Chondrocyte (in vitro differentiated cells): ENCODE measurements at regions not wholly inside any gene's neighbourhood (a gene's known extent, or its start where the extent isn't known, plus 50 kb on each side); places are given as distances from the start of the nearest gene placed in this dataset.
"Not testable (repeated sequence)": the region's sequence is repeated elsewhere in the genome, so short reads cannot be mapped to it uniquely, and the experiment has no call there.

Experiments used
- DNase-seq: peaks from one replicate; pipeline ENCODE4 v3.0.0; 2021; ENCODE audit warnings: mixed read lengths, low spot score
- H3K27ac Mint-ChIP-seq: one replicate; pipeline ENCODE4 v1.8.0; 2021; ENCODE audit warnings: mild to moderate bottlenecking, moderate library complexity, mixed read lengths; ENCODE audit not compliant: unreplicated experiment
- H3K27me3 Mint-ChIP-seq: 2 replicates; pipeline ENCODE4 v1.8.0; 2021; ENCODE audit warnings: low read depth, mixed read lengths
- H3K36me3 Mint-ChIP-seq: 2 replicates; pipeline ENCODE4 v1.8.0; 2021; ENCODE audit warnings: low read depth, mixed read lengths
- H3K4me1 Mint-ChIP-seq: 2 replicates; pipeline ENCODE4 v1.8.0; 2021; ENCODE audit warnings: low read depth, mild to moderate bottlenecking, mixed read lengths
- H3K4me3 Mint-ChIP-seq: one replicate; pipeline ENCODE4 v1.8.0; 2021; ENCODE audit warnings: mild to moderate bottlenecking, moderate library complexity, mixed read lengths; ENCODE audit not compliant: unreplicated experiment
- H3K9me3 Mint-ChIP-seq: 2 replicates; pipeline ENCODE4 v1.8.0; 2021; ENCODE audit warnings: low read depth, mixed read lengths
- CTCF ChIP-seq: fragments of 200-600 bp; sonication (generic); IDR thresholded peaks from 2 replicates; pipeline ENCODE4 v1.5.0; 2021; ENCODE audit warnings: antibody characterized with exemption, mild to moderate bottlenecking, moderate library complexity

- Mint-ChIP-seq H3K27ac (no peak overlapping the region), H3K36me3 (peaks cover 2% of the 10 kb centered on the region), H3K4me1 (no peaks in the 10 kb centered on the region), H3K9me3 (peaks cover 16% of the 10 kb centered on the region), H3K4me3 (no peak overlapping the region), H3K27me3 (no peaks in the 10 kb centered on the region)
- no peak for TF ChIP-seq CTCF
- no peak for DNase-seq
Measured at GRCh38 chr2:92072461-92073035, 2798.7 kb upstream of the TEKT4 start.

- Mint-ChIP-seq H3K9me3 (peaks cover 17% of the 10 kb centered on the region), H3K27ac (no peak overlapping the region), H3K27me3 (no peaks in the 10 kb centered on the region), H3K4me1 (no peaks in the 10 kb centered on the region), H3K36me3 (peaks cover 2% of the 10 kb centered on the region), H3K4me3 (no peak overlapping the region)
- peak; percentile 58 for DNase-seq
- TF ChIP-seq CTCF: no peak
Measured at GRCh38 chr2:92073036-92073814, 2798.0 kb upstream of the TEKT4 start.

GRCh38 chr2:92073815-92074548, 2797.2 kb upstream of the TEKT4 start:
- Mint-ChIP-seq H3K36me3 (peaks cover 2% of the 10 kb centered on the region), H3K9me3 (peaks cover 24% of the 10 kb centered on the region), H3K27ac (no peak overlapping the region), H3K4me3 (no peak overlapping the region), H3K27me3 (no peaks in the 10 kb centered on the region), H3K4me1 (no peaks in the 10 kb centered on the region)
- TF ChIP-seq CTCF: no peak
- DNase-seq: peak; percentile 46

- no peak for DNase-seq
- Mint-ChIP-seq H3K27ac (no peak overlapping the region), H3K9me3 (peaks cover 30% of the 10 kb centered on the region), H3K27me3 (no peaks in the 10 kb centered on the region), H3K4me1 (no peaks in the 10 kb centered on the region), H3K4me3 (no peak overlapping the region), H3K36me3 (peaks cover 2% of the 10 kb centered on the region)
- TF ChIP-seq CTCF: no peak
Measured at GRCh38 chr2:92074549-92074898, 2796.7 kb upstream of the TEKT4 start.

GRCh38 chr2:92075363-92075762, 2795.9 kb upstream of the TEKT4 start:
- not testable (repeated sequence) for H3K27me3 Mint-ChIP-seq, H3K36me3 Mint-ChIP-seq, H3K4me1 Mint-ChIP-seq, H3K27ac Mint-ChIP-seq, H3K4me3 Mint-ChIP-seq, DNase-seq
- peaks cover 32% of the 10 kb centered on the region for H3K9me3 Mint-ChIP-seq
